Kidney epithelial cell (primary cell): ENCODE measurements at regions not wholly inside any gene's neighbourhood (a gene's known extent, or its start where the extent isn't known, plus 50 kb on each side); places are given as distances from the start of the nearest gene placed in this dataset.

Source experiments
- DNase-seq: peaks from one replicate; pipeline ENCODE4 v3.0.0-alpha.2; 2010; ENCODE audit warnings: low read depth
- H3K27me3 ChIP-seq: 2 replicates; pipeline ENCODE4 v1.6.0; 2011; ENCODE audit warnings: low read length; ENCODE audit not compliant: control insufficient read depth, insufficient read depth
- H3K36me3 ChIP-seq: 2 replicates; pipeline ENCODE4 v1.5.1; 2011; ENCODE audit warnings: low read length; ENCODE audit not compliant: control insufficient read depth, insufficient read depth
- H3K4me3 ChIP-seq: 2 replicates; pipeline ENCODE4 v1.5.1; 2011; ENCODE audit warnings: low read depth, mild to moderate bottlenecking, control low read depth, low read length
- TF ChIP-seq, protein P1 (sequence below): IDR thresholded peaks from 2 replicates; pipeline ENCODE4 v1.5.1; 2011; ENCODE audit warnings: mild to moderate bottlenecking, moderate library complexity, low read length, control low read depth, inconsistent platforms; ENCODE audit not compliant: insufficient read depth, poor library complexity, severe bottlenecking

- DNase-seq: no peak
- Histone ChIP-seq H3K4me3 (no peak overlapping the region), H3K36me3 (no peaks in the 10 kb centered on the region), H3K27me3 (no peaks in the 10 kb centered on the region)
- TF ChIP-seq, protein P1, sequence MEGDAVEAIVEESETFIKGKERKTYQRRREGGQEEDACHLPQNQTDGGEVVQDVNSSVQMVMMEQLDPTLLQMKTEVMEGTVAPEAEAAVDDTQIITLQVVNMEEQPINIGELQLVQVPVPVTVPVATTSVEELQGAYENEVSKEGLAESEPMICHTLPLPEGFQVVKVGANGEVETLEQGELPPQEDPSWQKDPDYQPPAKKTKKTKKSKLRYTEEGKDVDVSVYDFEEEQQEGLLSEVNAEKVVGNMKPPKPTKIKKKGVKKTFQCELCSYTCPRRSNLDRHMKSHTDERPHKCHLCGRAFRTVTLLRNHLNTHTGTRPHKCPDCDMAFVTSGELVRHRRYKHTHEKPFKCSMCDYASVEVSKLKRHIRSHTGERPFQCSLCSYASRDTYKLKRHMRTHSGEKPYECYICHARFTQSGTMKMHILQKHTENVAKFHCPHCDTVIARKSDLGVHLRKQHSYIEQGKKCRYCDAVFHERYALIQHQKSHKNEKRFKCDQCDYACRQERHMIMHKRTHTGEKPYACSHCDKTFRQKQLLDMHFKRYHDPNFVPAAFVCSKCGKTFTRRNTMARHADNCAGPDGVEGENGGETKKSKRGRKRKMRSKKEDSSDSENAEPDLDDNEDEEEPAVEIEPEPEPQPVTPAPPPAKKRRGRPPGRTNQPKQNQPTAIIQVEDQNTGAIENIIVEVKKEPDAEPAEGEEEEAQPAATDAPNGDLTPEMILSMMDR: no peak
Measured at GRCh38 chr22:48156603-48157355, 1394.3 kb downstream of the TBC1D22A start.

GRCh38 chr22:48155446-48155845 is 1393.0 kb downstream of the TBC1D22A start:
- Histone ChIP-seq H3K4me3 (no peak overlapping the region), H3K27me3 (no peaks in the 10 kb centered on the region), H3K36me3 (no peaks in the 10 kb centered on the region)
- TF ChIP-seq, protein P1: no peak
- no peak for DNase-seq

GRCh38 chr22:48154943-48155240 is 1392.4 kb downstream of the TBC1D22A start:
- TF ChIP-seq, protein P1: no peak
- Histone ChIP-seq H3K36me3 (no peaks in the 10 kb centered on the region), H3K4me3 (no peak overlapping the region), H3K27me3 (no peaks in the 10 kb centered on the region)
- no peak for DNase-seq

DNA sequence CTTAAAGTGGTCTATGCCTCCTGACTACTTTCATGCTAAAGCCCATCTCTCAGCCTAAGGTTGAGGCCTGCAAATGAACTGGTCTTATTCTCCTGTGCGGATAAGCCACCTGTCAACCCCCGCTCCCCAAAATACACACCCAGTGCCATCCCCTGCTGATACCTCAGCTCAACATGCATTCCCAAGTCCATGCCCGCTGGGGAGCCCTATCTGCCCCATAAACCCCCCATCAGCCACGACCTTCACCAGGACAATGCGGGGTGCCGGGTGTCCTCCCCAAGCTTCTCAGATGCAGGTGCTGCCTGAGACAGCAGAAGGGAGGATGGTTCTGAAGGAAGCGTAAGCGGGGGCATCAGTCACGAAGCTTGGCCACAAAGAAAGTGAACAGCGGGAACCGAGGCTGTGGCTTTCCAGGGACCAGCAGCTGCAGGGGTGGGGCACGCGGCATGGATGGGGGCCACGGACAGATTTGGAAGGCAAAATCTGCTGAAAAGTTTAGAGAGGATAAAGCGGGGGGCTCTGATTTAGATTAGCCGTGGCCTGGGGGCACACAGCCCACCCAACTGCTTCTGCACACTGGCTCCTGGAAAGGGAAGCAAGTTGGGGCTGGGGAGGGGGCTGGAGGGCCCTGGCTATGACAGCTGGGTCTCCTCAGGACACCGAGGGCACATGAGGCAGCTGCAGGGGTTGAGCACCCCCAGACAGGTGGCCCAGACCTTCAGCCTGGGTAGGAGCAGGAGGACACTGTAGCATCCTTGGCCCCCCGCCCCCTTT is 1391.9 kb downstream of the TBC1D22A start:
- no peak for DNase-seq
- Histone ChIP-seq H3K36me3 (no peaks in the 10 kb centered on the region), H3K4me3 (no peak overlapping the region), H3K27me3 (no peaks in the 10 kb centered on the region)
- TF ChIP-seq, protein P1: no peak

GRCh38 chr22:48153726-48154125 is 1391.3 kb downstream of the TBC1D22A start:
- TF ChIP-seq, protein P1: no peak
- DNase-seq: no peak
- no peak overlapping the region for H3K4me3 ChIP-seq
- no peaks in the 10 kb centered on the region for H3K27me3 ChIP-seq
- no peaks in the 10 kb centered on the region for H3K36me3 ChIP-seq
